ENCODE measurements at regions not wholly inside any gene's neighbourhood (a gene's known extent, or its start where the extent isn't known, plus 50 kb on each side); places are given as distances from the start of the nearest gene placed in this dataset.

DNA sequence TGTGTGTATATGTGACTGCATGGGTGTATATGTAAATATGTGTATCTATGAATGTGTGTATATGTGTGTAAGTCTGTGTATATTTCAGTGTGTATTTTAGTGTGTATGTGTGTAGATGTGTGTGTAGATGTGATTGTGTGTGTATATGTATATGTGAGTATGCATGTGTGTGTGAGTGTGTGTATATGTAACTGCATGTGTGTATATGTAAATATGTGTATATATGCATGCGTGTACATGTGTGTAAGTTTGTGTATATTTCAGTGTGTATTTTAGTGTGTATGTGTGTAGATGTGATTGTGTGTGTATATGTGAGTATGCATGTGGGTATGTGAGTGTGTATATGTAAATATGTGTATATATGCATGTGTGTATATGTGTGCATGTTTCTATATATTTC is 169.9 kb downstream of the MN1 start:
- TF ChIP-seq, protein P1, sequence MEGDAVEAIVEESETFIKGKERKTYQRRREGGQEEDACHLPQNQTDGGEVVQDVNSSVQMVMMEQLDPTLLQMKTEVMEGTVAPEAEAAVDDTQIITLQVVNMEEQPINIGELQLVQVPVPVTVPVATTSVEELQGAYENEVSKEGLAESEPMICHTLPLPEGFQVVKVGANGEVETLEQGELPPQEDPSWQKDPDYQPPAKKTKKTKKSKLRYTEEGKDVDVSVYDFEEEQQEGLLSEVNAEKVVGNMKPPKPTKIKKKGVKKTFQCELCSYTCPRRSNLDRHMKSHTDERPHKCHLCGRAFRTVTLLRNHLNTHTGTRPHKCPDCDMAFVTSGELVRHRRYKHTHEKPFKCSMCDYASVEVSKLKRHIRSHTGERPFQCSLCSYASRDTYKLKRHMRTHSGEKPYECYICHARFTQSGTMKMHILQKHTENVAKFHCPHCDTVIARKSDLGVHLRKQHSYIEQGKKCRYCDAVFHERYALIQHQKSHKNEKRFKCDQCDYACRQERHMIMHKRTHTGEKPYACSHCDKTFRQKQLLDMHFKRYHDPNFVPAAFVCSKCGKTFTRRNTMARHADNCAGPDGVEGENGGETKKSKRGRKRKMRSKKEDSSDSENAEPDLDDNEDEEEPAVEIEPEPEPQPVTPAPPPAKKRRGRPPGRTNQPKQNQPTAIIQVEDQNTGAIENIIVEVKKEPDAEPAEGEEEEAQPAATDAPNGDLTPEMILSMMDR (IDR thresholded peaks at IDR 0.05 in 4 of 5, conservative IDR thresholded peaks at IDR 0.05 in 1 of 5) = no peak
- TF ChIP-seq POLR2A (IDR thresholded peaks at IDR 0.05) = no peak

Data from gastrocnemius medialis (tissue), 4 donors.